KMS-11 (cell line): ENCODE measurements at regions not wholly inside any gene's neighbourhood (a gene's known extent, or its start where the extent isn't known, plus 50 kb on each side); places are given as distances from the start of the nearest gene placed in this dataset.

Experiments
- H2AFZ ChIP-seq: fragments of 200-600 bp; sonication (generic); 2 replicates; pipeline ENCODE4 v1.6.1; 2016; ENCODE audit warnings: antibody characterized with exemption, mixed run types, low read depth
- H3K27ac ChIP-seq: fragments of 200-600 bp; sonication (generic); 2 replicates; pipeline ENCODE4 v1.6.1; 2016; ENCODE audit warnings: mild to moderate bottlenecking, mixed run types
- H3K27me3 ChIP-seq: fragments of 200-600 bp; sonication (generic); 2 replicates; pipeline ENCODE4 v1.6.1; 2017; ENCODE audit warnings: mild to moderate bottlenecking, low read depth, mixed run types, moderate library complexity; ENCODE audit not compliant: insufficient read depth
- H3K36me3 ChIP-seq: fragments of 200-600 bp; sonication (generic); 2 replicates; pipeline ENCODE4 v1.6.1; 2017; ENCODE audit warnings: mild to moderate bottlenecking, mixed run types; ENCODE audit not compliant: insufficient read depth
- H3K4me1 ChIP-seq: fragments of 200-600 bp; sonication (generic); 2 replicates; pipeline ENCODE4 v1.6.1; 2016; ENCODE audit warnings: mild to moderate bottlenecking, low read depth, mixed run types; ENCODE audit not compliant: poor library complexity, severe bottlenecking
- H3K4me2 ChIP-seq: fragments of 200-600 bp; sonication (generic); 2 replicates; pipeline ENCODE4 v1.7.0; 2016; ENCODE audit warnings: mild to moderate bottlenecking, mixed run types
- H3K4me3 ChIP-seq: fragments of 200-600 bp; sonication (generic); IDR thresholded peaks from 2 replicates; pipeline ENCODE4 v1.6.1; 2017; ENCODE audit warnings: low read depth, low read length, mixed read lengths; ENCODE audit not compliant: insufficient read depth
- H3K79me2 ChIP-seq: fragments of 200-600 bp; sonication (generic); 2 replicates; pipeline ENCODE4 v1.6.1; 2016; ENCODE audit warnings: low read depth, mixed run types; ENCODE audit not compliant: insufficient read depth
- H3K9ac ChIP-seq: fragments of 200-600 bp; sonication (generic); 2 replicates; pipeline ENCODE4 v1.6.1; 2016; ENCODE audit warnings: mild to moderate bottlenecking, mixed run types
- H4K20me1 ChIP-seq: fragments of 200-600 bp; sonication (generic); 2 replicates; pipeline ENCODE4 v1.6.1; 2016; ENCODE audit warnings: mild to moderate bottlenecking, mixed run types; ENCODE audit not compliant: insufficient read depth
- TF ChIP-seq, protein P1 (sequence below): fragments of 200-600 bp; sonication (generic); conservative IDR thresholded peaks from 2 replicates; pipeline ENCODE4 v1.6.1; 2017; ENCODE audit warnings: low read depth, mild to moderate bottlenecking, antibody characterized with exemption, low read length, moderate library complexity, mixed read lengths

DNA sequence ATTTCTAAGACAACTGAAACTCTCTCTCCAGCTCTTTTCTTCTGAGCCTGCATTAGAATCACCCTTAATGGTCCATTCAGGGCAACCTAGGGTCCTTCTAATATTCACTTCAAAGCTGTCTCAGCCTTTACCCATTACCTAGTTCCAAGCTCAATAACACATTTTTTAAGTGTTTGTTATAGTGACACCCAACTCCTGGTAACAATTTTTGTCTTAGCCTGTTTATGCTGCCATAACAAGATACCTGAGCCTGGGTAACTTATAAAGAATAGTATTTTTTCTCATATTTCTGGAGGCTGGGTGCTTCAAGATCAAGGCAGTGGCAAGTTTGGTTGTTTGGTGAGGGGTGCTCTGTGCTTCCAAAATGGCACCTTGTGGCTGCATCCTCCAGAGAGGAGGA, 531.5 kb upstream of the USP24 start:
- H2AFZ ChIP-seq = no peak overlapping the region
- TF ChIP-seq, protein P1, sequence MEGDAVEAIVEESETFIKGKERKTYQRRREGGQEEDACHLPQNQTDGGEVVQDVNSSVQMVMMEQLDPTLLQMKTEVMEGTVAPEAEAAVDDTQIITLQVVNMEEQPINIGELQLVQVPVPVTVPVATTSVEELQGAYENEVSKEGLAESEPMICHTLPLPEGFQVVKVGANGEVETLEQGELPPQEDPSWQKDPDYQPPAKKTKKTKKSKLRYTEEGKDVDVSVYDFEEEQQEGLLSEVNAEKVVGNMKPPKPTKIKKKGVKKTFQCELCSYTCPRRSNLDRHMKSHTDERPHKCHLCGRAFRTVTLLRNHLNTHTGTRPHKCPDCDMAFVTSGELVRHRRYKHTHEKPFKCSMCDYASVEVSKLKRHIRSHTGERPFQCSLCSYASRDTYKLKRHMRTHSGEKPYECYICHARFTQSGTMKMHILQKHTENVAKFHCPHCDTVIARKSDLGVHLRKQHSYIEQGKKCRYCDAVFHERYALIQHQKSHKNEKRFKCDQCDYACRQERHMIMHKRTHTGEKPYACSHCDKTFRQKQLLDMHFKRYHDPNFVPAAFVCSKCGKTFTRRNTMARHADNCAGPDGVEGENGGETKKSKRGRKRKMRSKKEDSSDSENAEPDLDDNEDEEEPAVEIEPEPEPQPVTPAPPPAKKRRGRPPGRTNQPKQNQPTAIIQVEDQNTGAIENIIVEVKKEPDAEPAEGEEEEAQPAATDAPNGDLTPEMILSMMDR = no peak
- no peak overlapping the region for H3K9ac ChIP-seq
- H4K20me1 ChIP-seq = no peaks in the 10 kb centered on the region
- no peaks in the 10 kb centered on the region for H3K79me2 ChIP-seq
- H3K4me1 ChIP-seq = no peaks in the 10 kb centered on the region
- no peaks in the 10 kb centered on the region for H3K27me3 ChIP-seq
- H3K27ac ChIP-seq = no peak overlapping the region
- H3K4me3 ChIP-seq = no peak overlapping the region
- no peak overlapping the region for H3K4me2 ChIP-seq
- no peaks in the 10 kb centered on the region for H3K36me3 ChIP-seq

DNA sequence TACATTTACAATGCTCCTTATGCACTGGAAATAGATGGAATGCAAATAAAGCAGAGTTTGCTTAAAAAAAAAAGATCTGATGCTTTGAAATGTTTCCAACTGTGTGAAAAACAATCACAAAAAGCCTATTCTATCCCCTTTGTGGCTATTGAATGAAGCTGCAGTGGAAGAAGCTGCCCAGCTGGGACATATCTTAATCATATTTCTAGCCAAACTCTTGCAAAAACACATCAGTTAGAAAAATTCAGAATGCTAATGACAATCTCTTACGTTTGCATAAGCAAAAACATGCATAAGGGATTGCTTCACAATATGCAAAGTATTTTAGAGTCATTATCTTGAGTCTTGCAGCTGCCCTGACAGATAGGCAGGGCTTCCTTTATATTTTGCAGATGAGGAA, 526.4 kb upstream of the USP24 start:
- Histone ChIP-seq H3K4me2 (no peak overlapping the region), H3K4me3 (no peak overlapping the region), H2AFZ (no peak overlapping the region), H3K36me3 (no peaks in the 10 kb centered on the region), H3K27ac (no peak overlapping the region), H3K27me3 (no peaks in the 10 kb centered on the region), H4K20me1 (no peaks in the 10 kb centered on the region), H3K9ac (no peak overlapping the region), H3K79me2 (no peaks in the 10 kb centered on the region), H3K4me1 (no peaks in the 10 kb centered on the region)
- TF ChIP-seq, protein P1 = no peak

DNA sequence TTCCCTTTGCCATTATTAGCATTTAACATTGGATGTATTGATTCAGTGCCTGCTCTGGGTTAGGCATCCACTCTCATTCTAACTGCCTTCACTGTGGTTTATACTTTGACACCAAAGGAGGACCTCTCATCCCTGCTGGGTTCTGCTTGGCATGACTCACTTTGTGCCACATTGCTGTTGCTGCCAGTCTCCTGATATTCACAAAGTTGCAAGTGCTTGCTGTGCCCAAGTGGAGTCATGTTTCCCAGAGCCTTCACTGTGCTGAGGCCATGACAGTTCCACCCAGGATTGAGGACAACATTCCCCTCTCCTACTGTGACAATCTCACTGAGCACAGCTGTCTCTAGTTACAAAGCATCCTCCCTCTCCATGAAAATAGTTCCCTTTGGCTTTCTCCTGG, 519.9 kb upstream of the USP24 start:
- TF ChIP-seq, protein P1 = no peak
- Histone ChIP-seq H3K4me2 (no peak overlapping the region), H3K4me3 (no peak overlapping the region), H3K79me2 (no peaks in the 10 kb centered on the region), H3K27me3 (no peaks in the 10 kb centered on the region), H3K27ac (no peak overlapping the region), H3K36me3 (no peaks in the 10 kb centered on the region), H3K9ac (no peak overlapping the region), H4K20me1 (no peaks in the 10 kb centered on the region), H2AFZ (no peak overlapping the region), H3K4me1 (no peaks in the 10 kb centered on the region)

DNA sequence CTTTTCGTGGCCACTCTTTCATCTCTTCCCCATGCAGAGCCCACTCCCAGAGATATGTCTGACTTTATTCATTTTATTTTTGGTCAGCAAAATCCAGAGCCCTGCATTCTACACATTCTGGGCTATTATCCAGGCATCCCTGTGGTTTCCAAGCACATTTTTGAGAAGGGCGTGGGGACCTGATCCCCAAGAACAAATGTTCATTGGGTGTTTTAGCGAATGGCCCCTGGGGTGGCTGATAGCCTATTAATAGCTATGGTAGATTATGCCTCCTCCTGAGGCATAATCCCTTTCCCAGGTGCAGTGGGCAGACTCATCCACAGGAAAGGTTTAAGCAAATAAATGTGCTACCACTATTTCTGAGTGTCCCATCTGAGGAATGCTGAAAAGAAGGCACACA, 511.8 kb upstream of the USP24 start:
- Histone ChIP-seq H3K4me3 (no peak overlapping the region), H3K4me2 (no peak overlapping the region), H3K27ac (no peak overlapping the region)

More for the DNA sequence above, 511.8 kb upstream of the USP24 start:
- H3K27me3 ChIP-seq = no peaks in the 10 kb centered on the region
- TF ChIP-seq, protein P1 = no peak
- no peaks in the 10 kb centered on the region for H3K36me3 ChIP-seq
- H3K4me1 ChIP-seq = no peaks in the 10 kb centered on the region
- no peaks in the 10 kb centered on the region for H3K79me2 ChIP-seq
- H3K9ac ChIP-seq = no peak overlapping the region
- no peak overlapping the region for H2AFZ ChIP-seq
- H4K20me1 ChIP-seq = no peaks in the 10 kb centered on the region
